Pancreas (tissue), 10 donors: ENCODE measurements at regions not wholly inside any gene's neighbourhood (a gene's known extent, or its start where the extent isn't known, plus 50 kb on each side); places are given as distances from the start of the nearest gene placed in this dataset.

Source experiments
- ATAC-seq, 4 donors: fragments of 200-7000 bp; cut with Tn5 transposase; one replicate each; pipeline versions ENCODE4 v1.8.0 to v1.9.1; 2020; ENCODE audit warnings: mild to moderate bottlenecking in 4 of 4, moderate library complexity in 4 of 4
- DNase-seq, 6 donors: peaks; one replicate each; pipeline ENCODE4 v3.0.0-alpha.2; 2020
- FAIRE-seq: peaks from 2 replicates; lab custom pipeline; 2012; peaks lifted over from hg19 to GRCh38; lab: Jason Lieb, UNC
- H3K27ac ChIP-seq, 4 donors: fragments of 200-600 bp; sonication (generic); 1 replicate in 3 of 4; 2 replicates in 1 of 4; pipeline versions ENCODE4 v1.5.0 to v1.8.0; 2020
- H3K27me3 ChIP-seq, 4 donors: fragments of 200-600 bp; one replicate each; pipeline ENCODE4 v1.8.0; 2021
- H3K36me3 ChIP-seq, 3 donors: fragments of 200-600 bp; sonication (generic) in 1 of 3; one replicate each; pipeline versions ENCODE4 v1.5.0 to v1.8.0; 2020 to 2021
- H3K4me1 ChIP-seq, 3 donors: fragments of 200-600 bp; one replicate each; pipeline ENCODE4 v1.8.0; 2021
- H3K4me3 ChIP-seq, 4 donors: fragments of 200-600 bp; sonication (generic) in 2 of 4; one replicate each; pipeline versions ENCODE4 v1.5.0 to v1.8.0; 2020 to 2021
- H3K9me3 ChIP-seq, 4 donors: fragments of 200-600 bp; one replicate each; pipeline ENCODE4 v1.8.0; 2021
- WGBS, 2 donors: extraction: QIAGEN DNeasy Blood & Tissue Kit; methylation state at CpG; one replicate each; pipeline ENCODE4 v1.1.7; 2013; 5-methylcytosine and 5-hydroxymethylcytosine counted together
- intact Hi-C, 3 donors: fragments of 100-400 bp; cut with DNase I; formaldehyde crosslinking; loops; one replicate each; pipeline versions ENCODE4 v1.11.1 to v1.14.2; 2022
- TF ChIP-seq, protein P1 (sequence below), 4 donors: fragments of 200-600 bp; sonication (generic) in 3 of 4; IDR thresholded peaks; one replicate each; pipeline versions ENCODE4 v1.5.0 to v1.8.0; 2021; ENCODE audit warnings: antibody characterized with exemption in 4 of 4
- donor health status: healthy with polysubstance abuse.
- donor health status: DM: no; HTN: no; CAD: no; lungs with moderate emphysema.
- donor health status: DM: no; HTN: no; CAD: no.
- donor health status: control.
- donor health status: control.
- donor health status: Bipolar disorder and iron deficiency.
- donor health status: DM: yes; HTN: yes; CAD: no.
- donor health status: DM: no; HTN: no; CAD: no.
- donor health status: DM: no; HTN: no; CAD: no.
- donor health status: DM: yes; HTN: yes; CAD: no.

DNA sequence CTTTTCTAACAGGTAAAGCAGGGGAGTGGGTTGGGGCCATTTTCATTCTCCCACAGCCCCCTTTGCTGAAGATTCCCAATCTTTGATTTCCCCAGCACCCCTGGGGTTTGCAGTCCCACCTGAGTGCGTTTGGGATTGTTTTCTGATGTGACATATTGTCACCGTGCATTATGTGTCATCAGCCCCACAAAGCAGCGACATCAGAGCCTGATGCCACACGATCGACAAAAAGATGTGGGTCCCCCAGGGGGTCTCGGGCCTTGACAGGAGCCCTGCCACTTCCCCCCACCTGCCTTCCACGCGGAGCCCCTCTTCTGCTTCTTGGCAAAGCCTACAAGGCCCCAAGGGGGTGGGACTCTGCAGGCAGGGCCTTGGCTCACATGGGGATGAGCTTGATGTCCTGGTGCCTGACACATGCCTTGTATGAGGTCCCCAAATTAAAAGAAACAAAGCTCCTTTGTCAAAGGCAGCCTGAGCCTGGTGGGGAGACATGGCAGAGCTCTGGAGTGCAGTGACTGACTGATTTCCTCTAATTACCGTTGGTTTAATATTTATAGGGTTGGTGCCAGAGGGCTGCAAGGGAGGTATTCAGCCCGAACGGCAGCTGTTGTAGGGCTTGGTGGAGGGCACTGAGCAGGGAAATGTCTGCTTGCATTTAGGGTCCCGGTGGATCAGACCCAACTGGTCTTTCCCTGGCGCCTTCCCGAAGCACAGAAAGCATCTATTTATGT, 149.2 kb downstream of the MIAT start:
- no peaks in the 10 kb centered on the region for H3K36me3 ChIP-seq
- no peak overlapping the region for H3K4me3 ChIP-seq
- ATAC-seq (no peak), FAIRE-seq (no peak), DNase-seq (no peak)
- TF ChIP-seq, protein P1, sequence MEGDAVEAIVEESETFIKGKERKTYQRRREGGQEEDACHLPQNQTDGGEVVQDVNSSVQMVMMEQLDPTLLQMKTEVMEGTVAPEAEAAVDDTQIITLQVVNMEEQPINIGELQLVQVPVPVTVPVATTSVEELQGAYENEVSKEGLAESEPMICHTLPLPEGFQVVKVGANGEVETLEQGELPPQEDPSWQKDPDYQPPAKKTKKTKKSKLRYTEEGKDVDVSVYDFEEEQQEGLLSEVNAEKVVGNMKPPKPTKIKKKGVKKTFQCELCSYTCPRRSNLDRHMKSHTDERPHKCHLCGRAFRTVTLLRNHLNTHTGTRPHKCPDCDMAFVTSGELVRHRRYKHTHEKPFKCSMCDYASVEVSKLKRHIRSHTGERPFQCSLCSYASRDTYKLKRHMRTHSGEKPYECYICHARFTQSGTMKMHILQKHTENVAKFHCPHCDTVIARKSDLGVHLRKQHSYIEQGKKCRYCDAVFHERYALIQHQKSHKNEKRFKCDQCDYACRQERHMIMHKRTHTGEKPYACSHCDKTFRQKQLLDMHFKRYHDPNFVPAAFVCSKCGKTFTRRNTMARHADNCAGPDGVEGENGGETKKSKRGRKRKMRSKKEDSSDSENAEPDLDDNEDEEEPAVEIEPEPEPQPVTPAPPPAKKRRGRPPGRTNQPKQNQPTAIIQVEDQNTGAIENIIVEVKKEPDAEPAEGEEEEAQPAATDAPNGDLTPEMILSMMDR (IDR thresholded peaks at IDR 0.05) = no peak
- H3K27ac ChIP-seq = no peak overlapping the region
- H3K4me1 ChIP-seq = no peaks in the 10 kb centered on the region
- 69 to 75% methylated on average over 14 of the region's 14 CpGs for WGBS, 2 donors
- intact Hi-C loops = no loop called here
- no peaks in the 10 kb centered on the region for H3K9me3 ChIP-seq
- H3K27me3 ChIP-seq = no peaks in the 10 kb centered on the region

DNA sequence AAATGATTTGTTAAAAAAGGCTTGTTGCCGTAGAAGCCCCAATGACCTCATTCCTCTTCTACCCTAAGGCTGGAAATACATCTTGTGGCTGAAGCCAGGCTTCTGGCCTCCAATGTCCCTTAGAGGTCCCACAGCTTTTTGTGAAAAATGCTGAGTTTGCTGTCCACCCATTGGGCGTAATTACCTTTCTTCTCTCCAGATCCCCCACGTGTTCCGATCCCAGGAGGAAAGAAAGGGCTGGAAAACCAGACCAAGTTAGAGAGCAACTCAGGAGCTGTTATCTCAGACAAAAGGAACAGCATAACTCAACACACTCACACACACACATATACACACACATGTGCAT, 154.2 kb downstream of the MIAT start:
- no peak overlapping the region for H3K27ac ChIP-seq
- intact Hi-C loops = no loop called here
- TF ChIP-seq, protein P1 (IDR thresholded peaks at IDR 0.05) = no peak
- no peak for DNase-seq
- ATAC-seq = no peak
- 90 to 94% methylated on average over 4 of the region's 4 CpGs for WGBS, 2 donors
- no peaks in the 10 kb centered on the region for H3K9me3 ChIP-seq
- no peaks in the 10 kb centered on the region for H3K27me3 ChIP-seq
- H3K4me3 ChIP-seq = no peak overlapping the region
- H3K36me3 ChIP-seq = no peaks in the 10 kb centered on the region
- no peaks in the 10 kb centered on the region for H3K4me1 ChIP-seq
- FAIRE-seq = no peak

DNA sequence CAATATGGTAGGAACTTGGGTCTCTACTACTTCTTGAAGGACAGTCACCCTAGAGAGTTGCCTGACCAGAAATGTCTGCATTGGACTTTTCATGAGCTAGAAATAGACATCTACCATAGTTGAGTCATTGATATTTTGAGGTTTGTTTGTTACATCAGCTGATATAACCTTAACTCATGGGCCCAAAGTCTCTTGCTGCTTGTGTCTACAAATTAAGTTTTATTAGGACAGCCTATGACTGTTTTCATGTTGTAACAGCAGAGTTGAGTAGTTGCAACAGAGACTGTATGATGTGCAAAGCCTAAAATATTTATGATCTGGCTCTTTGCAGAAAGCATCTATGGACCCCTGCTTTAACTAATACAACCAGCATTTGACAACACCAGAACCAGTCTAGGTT, 155.3 kb downstream of the MIAT start:
- TF ChIP-seq, protein P1 (IDR thresholded peaks at IDR 0.05) = no peak
- Histone ChIP-seq H3K36me3 (no peaks in the 10 kb centered on the region), H3K27me3 (no peaks in the 10 kb centered on the region), H3K4me1 (no peaks in the 10 kb centered on the region), H3K9me3 (no peaks in the 10 kb centered on the region), H3K27ac (no peak overlapping the region), H3K4me3 (no peak overlapping the region)
- DNase-seq (no peak), ATAC-seq (no peak), FAIRE-seq (no peak)
- intact Hi-C loops = no loop called here

DNA sequence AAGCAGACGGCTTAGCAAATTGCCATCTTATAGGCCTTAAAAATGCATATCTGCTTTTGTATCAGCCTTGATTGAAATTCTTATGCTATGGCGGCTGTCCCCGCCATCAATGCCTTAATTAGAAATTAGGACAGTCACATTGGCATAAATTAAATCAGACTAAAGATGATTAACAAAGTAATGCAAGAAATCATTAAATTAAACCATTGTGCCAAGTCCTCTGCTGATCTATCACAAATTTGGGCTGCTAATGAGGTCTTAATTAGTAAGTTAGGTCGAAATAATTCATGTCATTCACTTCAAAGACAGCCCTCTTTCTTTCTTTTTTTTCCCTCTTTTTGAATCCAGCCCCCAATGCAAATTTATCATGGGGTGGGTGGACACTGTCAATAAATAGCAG, 159.3 kb downstream of the MIAT start:
- 85 to 86% methylated on average over 4 of the region's 4 CpGs for WGBS, 2 donors
- no peaks in the 10 kb centered on the region for H3K36me3 ChIP-seq
- DNase-seq (no peak), FAIRE-seq (no peak), ATAC-seq (no peak)
- TF ChIP-seq, protein P1 (IDR thresholded peaks at IDR 0.05) = no peak
- no peak overlapping the region for H3K27ac ChIP-seq
- intact Hi-C loops = no loop called here
- H3K4me1 ChIP-seq = no peaks in the 10 kb centered on the region
- no peak overlapping the region for H3K4me3 ChIP-seq
- H3K27me3 ChIP-seq = no peaks in the 10 kb centered on the region
- no peaks in the 10 kb centered on the region for H3K9me3 ChIP-seq

DNA sequence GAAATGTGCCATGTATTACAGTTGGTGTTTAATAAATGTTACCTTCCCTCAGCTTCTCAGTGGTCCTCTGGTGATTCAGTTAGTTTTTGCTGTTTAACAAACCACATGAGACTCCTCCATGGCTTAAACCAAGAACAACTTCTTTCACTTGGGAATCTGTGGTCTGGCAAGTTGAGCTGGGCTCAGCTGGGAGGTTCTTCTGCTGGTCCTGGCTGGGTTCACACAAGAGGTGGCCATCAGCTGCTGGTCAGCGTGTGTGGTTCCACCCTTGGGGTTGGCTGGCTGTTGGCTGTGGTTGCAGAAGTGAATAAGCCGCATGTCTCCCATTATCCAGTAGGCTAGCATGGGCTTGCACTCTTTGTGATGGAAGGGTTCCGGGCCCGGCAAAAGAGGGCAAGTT, 160.5 kb downstream of the MIAT start:
- intact Hi-C loops = no loop called here
- no peak for DNase-seq
- Histone ChIP-seq H3K4me1 (no peaks in the 10 kb centered on the region), H3K27me3 (no peaks in the 10 kb centered on the region), H3K9me3 (no peaks in the 10 kb centered on the region), H3K27ac (no peak overlapping the region), H3K4me3 (no peak overlapping the region), H3K36me3 (no peaks in the 10 kb centered on the region)
- ATAC-seq = no peak
- no peak for FAIRE-seq
- WGBS, 2 donors = 61 to 75% methylated on average over 4 of the region's 4 CpGs
- TF ChIP-seq, protein P1 (IDR thresholded peaks at IDR 0.05) = no peak
